ENCODE measurements at regions not wholly inside any gene's neighbourhood (a gene's known extent, or its start where the extent isn't known, plus 50 kb on each side); places are given as distances from the start of the nearest gene placed in this dataset.

DNA sequence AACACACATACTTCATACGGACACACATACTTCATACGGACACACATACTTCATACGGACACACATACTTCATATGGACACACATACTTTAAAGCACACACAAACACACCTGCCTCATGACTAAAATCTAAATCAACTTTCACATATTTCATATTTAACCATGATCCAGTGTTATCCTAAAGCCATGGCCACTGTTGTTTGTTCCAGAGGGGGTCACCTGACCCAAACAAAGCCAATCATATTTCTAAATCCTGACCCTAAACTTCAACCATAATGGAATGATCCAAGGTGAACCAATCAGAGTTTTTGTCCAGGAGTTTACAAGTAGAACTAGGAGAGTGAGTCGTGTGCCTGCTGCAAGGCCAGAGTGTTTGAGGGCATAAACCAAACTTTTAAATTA is 97.2 kb upstream of the KIT start (continued):
- TF ChIP-seq THRA (CRISPR knock-in tag; IDR thresholded peaks at IDR 0.05; ENCODE audit: borderline replicate concordance) (no peak), GATAD1 (CRISPR knock-in tag; IDR thresholded peaks at IDR 0.05) (no peak), ZNF34 (CRISPR knock-in tag; IDR thresholded peaks at IDR 0.05; ENCODE audit: borderline replicate concordance) (no peak), ZC3H13 (CRISPR knock-in tag; IDR thresholded peaks at IDR 0.05) (no peak), ZNF557 (CRISPR knock-in tag; IDR thresholded peaks at IDR 0.05) (no peak), MAFK (conservative IDR thresholded peaks at IDR 0.05 in 1 of 2, IDR thresholded peaks at IDR 0.05 in 1 of 2; ENCODE audit: low read length in 2 of 2) (no peak)

- POLR2A ChIA-PET: no interaction called here
- in situ Hi-C loops (cut with HindIII; ENCODE audit: extremely low pct_ligation_motif_present, low pct_unique_long_range_greater_than_20kb) (no loop called here), intact Hi-C loops (cut with micrococcal nuclease; ENCODE audit: unreplicated experiment) (no loop called here)
- H3K9ac ChIP-seq (ENCODE audit: insufficient read depth, low read depth, low read length): no peak overlapping the region
- H3K4me1 ChIP-seq (ENCODE audit: insufficient read depth, low read length): no peaks in the 10 kb centered on the region
- no peak overlapping the region for H2AFZ ChIP-seq (ENCODE audit: low read length)
- H3K27ac ChIP-seq (ENCODE audit: extremely low read length, insufficient read depth, low read length): no peak overlapping the region
- H3K27me3 ChIP-seq (ENCODE audit: control insufficient read depth in 1 of 2, insufficient read depth in 2 of 2, low read length in 2 of 2): no peaks in the 10 kb centered on the region
- H4K20me1 ChIP-seq (ENCODE audit: insufficient read depth, low read length): no peaks in the 10 kb centered on the region
- BruUV-seq (replicated peaks): no TSS peak
- ATAC-seq: no peak
- no peaks in the 10 kb centered on the region for H3K36me3 ChIP-seq (replicated peaks in 1 of 2; ENCODE audit: control insufficient read depth in 1 of 2, insufficient read depth in 2 of 2, low read length in 2 of 2)
- 23% methylated on average over 4 of the region's 5 CpGs for WGBS (ENCODE audit: low lambda C conversion rate)
- FAIRE-seq: no peak
- H3K4me2 ChIP-seq (ENCODE audit: low read depth, low read length): no peak overlapping the region
- no peak for DNase-seq (ENCODE audit: low spot score)
- no peaks in the 10 kb centered on the region for H3K9me3 ChIP-seq (ENCODE audit: low read length)
- H3K79me2 ChIP-seq (ENCODE audit: insufficient read depth, low read length): no peaks in the 10 kb centered on the region
- H3K4me3 ChIP-seq (replicated peaks in 1 of 3; ENCODE audit: insufficient read depth in 1 of 3, low read depth in 2 of 3, low read length in 3 of 3): no peak overlapping the region
- CTCF ChIA-PET (ENCODE audit: low intra/inter-chr PET ratio, low total read pairs): no interaction called here
- TF ChIP-seq NRL (CRISPR knock-in tag; IDR thresholded peaks at IDR 0.05; ENCODE audit: borderline replicate concordance): no peak
- TF ChIP-seq TFDP1 (CRISPR knock-in tag; IDR thresholded peaks at IDR 0.05; ENCODE audit: borderline replicate concordance): no peak
- TF ChIP-seq RFX5 (IDR thresholded peaks at IDR 0.05; ENCODE audit: low read depth, low read length): no peak
- TF ChIP-seq FOSL2 (CRISPR knock-in tag; IDR thresholded peaks at IDR 0.05): no peak
- TF ChIP-seq, protein P1, sequence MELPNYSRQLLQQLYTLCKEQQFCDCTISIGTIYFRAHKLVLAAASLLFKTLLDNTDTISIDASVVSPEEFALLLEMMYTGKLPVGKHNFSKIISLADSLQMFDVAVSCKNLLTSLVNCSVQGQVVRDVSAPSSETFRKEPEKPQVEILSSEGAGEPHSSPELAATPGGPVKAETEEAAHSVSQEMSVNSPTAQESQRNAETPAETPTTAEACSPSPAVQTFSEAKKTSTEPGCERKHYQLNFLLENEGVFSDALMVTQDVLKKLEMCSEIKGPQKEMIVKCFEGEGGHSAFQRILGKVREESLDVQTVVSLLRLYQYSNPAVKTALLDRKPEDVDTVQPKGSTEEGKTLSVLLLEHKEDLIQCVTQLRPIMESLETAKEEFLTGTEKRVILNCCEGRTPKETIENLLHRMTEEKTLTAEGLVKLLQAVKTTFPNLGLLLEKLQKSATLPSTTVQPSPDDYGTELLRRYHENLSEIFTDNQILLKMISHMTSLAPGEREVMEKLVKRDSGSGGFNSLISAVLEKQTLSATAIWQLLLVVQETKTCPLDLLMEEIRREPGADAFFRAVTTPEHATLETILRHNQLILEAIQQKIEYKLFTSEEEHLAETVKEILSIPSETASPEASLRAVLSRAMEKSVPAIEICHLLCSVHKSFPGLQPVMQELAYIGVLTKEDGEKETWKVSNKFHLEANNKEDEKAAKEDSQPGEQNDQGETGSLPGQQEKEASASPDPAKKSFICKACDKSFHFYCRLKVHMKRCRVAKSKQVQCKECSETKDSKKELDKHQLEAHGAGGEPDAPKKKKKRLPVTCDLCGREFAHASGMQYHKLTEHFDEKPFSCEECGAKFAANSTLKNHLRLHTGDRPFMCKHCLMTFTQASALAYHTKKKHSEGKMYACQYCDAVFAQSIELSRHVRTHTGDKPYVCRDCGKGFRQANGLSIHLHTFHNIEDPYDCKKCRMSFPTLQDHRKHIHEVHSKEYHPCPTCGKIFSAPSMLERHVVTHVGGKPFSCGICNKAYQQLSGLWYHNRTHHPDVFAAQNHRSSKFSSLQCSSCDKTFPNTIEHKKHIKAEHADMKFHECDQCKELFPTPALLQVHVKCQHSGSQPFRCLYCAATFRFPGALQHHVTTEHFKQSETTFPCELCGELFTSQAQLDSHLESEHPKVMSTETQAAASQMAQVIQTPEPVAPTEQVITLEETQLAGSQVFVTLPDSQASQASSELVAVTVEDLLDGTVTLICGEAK (IDR thresholded peaks at IDR 0.05): no peak
- TF ChIP-seq, protein P1 (CRISPR knock-in tag; IDR thresholded peaks at IDR 0.05): no peak
Observed at GRCh38 chr4:54561940-54562339, 95.8 kb upstream of the KIT start.
